Right atrium auricular region (tissue), 2 donors: ENCODE measurements at regions not wholly inside any gene's neighbourhood (a gene's known extent, or its start where the extent isn't known, plus 50 kb on each side); places are given as distances from the start of the nearest gene placed in this dataset.

Experiments used
- DNase-seq: peaks from one replicate; pipeline ENCODE4 v3.0.0-alpha.2; 2019; ENCODE audit warnings: low spot score
- H3K27ac ChIP-seq, 2 donors: fragments of 200-600 bp; sonication (generic); 1 replicate in 1 of 2; 2 replicates in 1 of 2; pipeline ENCODE4 v1.5.1; 2016 to 2019
- H3K27me3 ChIP-seq, 2 donors: fragments of 200-600 bp; sonication (generic); one replicate each; pipeline versions ENCODE4 v1.5.1 to v1.6.0; 2017 to 2019
- H3K36me3 ChIP-seq: fragments of 200-600 bp; sonication (generic); one replicate; pipeline ENCODE4 v1.5.1; 2016
- H3K4me1 ChIP-seq, 2 donors: fragments of 200-600 bp; sonication (generic); one replicate each; pipeline versions ENCODE4 v1.5.1 to v1.6.0; 2017 to 2019
- H3K4me3 ChIP-seq, 2 donors: fragments of 200-600 bp; sonication (generic); 1 replicate in 1 of 2; 2 replicates in 1 of 2; pipeline ENCODE4 v1.5.1; 2017 to 2019; ENCODE audit warnings: mild to moderate bottlenecking in 1 of 2, moderate library complexity in 1 of 2
- H3K9me3 ChIP-seq, 2 donors: fragments of 200-600 bp; sonication (generic); one replicate each; pipeline ENCODE4 v1.5.1; 2019
- CTCF ChIP-seq, 2 donors: fragments of 200-600 bp; sonication (generic); IDR thresholded peaks; one replicate each; pipeline ENCODE4 v1.5.1; 2019; ENCODE audit warnings: antibody characterized with exemption in 2 of 2

- DNase-seq: no peak
- no peaks in the 10 kb centered on the region for H3K36me3 ChIP-seq
- H3K9me3 ChIP-seq: no peaks in the 10 kb centered on the region
- peaks cover 0 to 32% of the 10 kb centered on the region in 2 donors for H3K4me1 ChIP-seq
- TF ChIP-seq CTCF (IDR thresholded peaks at IDR 0.05): no peak
- H3K27ac ChIP-seq: no peak overlapping the region
- no peaks in the 10 kb centered on the region for H3K27me3 ChIP-seq
- H3K4me3 ChIP-seq: no peak overlapping the region
Measured at GRCh38 chr7:17038783-17039170, 157.0 kb upstream of the AGR3 start.

- peaks cover 0 to 32% of the 10 kb centered on the region in 2 donors for H3K4me1 ChIP-seq
- H3K4me3 ChIP-seq: no peak overlapping the region
- no peaks in the 10 kb centered on the region for H3K9me3 ChIP-seq
- H3K27ac ChIP-seq: no peak overlapping the region
- DNase-seq: no peak
- TF ChIP-seq CTCF (IDR thresholded peaks at IDR 0.05): no peak
- no peaks in the 10 kb centered on the region for H3K27me3 ChIP-seq
- H3K36me3 ChIP-seq: no peaks in the 10 kb centered on the region
Measured at GRCh38 chr7:17039372-17039771, 157.6 kb upstream of the AGR3 start.

- peaks cover 0 to 32% of the 10 kb centered on the region in 2 donors for H3K4me1 ChIP-seq
- no peak for DNase-seq
- no peaks in the 10 kb centered on the region for H3K9me3 ChIP-seq
- no peak for TF ChIP-seq CTCF (IDR thresholded peaks at IDR 0.05)
- no peak overlapping the region for H3K27ac ChIP-seq
- H3K27me3 ChIP-seq: no peaks in the 10 kb centered on the region
- H3K4me3 ChIP-seq: no peak overlapping the region
- no peaks in the 10 kb centered on the region for H3K36me3 ChIP-seq
Measured at GRCh38 chr7:17040716-17041115, 158.9 kb upstream of the AGR3 start.

- Histone ChIP-seq H3K27me3 (no peaks in the 10 kb centered on the region), H3K9me3 (no peaks in the 10 kb centered on the region), H3K4me3 (no peak overlapping the region), H3K36me3 (no peaks in the 10 kb centered on the region), H3K4me1 (peaks cover 0 to 32% of the 10 kb centered on the region in 2 donors), H3K27ac (peak overlapping the region in 1 of 2 donors; percentile 12)
- no peak for DNase-seq
- TF ChIP-seq CTCF (IDR thresholded peaks at IDR 0.05): no peak
Measured at GRCh38 chr7:17041324-17041723, 159.5 kb upstream of the AGR3 start.

- H3K4me1 ChIP-seq: peaks cover 0 to 32% of the 10 kb centered on the region in 2 donors
- no peak overlapping the region for H3K27ac ChIP-seq
- no peaks in the 10 kb centered on the region for H3K9me3 ChIP-seq
- no peaks in the 10 kb centered on the region for H3K36me3 ChIP-seq
- no peak overlapping the region for H3K4me3 ChIP-seq
- H3K27me3 ChIP-seq: no peaks in the 10 kb centered on the region
- TF ChIP-seq CTCF (IDR thresholded peaks at IDR 0.05): no peak
- DNase-seq: no peak
Measured at GRCh38 chr7:17042211-17042610, 160.4 kb upstream of the AGR3 start.
